Stimulated activated CD4-positive, alpha-beta T cell treated with anti-CD3 and anti-CD28 coated beads, Interleukin-12 subunit alpha, Interleukin-12 subunit beta, amount 100 ng/mL, for 24 hours (primary cell): ENCODE measurements at regions not wholly inside any gene's neighbourhood (a gene's known extent, or its start where the extent isn't known, plus 50 kb on each side); places are given as distances from the start of the nearest gene placed in this dataset.

ENCODE experiments used
- DNase-seq, 2 experiments: peaks; one replicate each; pipeline ENCODE4 v3.0.0-alpha.2; 2020; ENCODE audit warnings: low read depth in 2 of 2

GRCh38 chr1:93744299-93744988 lies 62.8 kb upstream of the BCAR3 start:
- DNase-seq: no peak

GRCh38 chr1:93743465-93743864 lies 61.8 kb upstream of the BCAR3 start:
- DNase-seq: no peak

- DNase-seq: no peak
Observed at GRCh38 chr1:93740601-93741031, 59.0 kb upstream of the BCAR3 start.

GRCh38 chr1:93740157-93740556 lies 58.5 kb upstream of the BCAR3 start:
- no peak for DNase-seq

- DNase-seq: no peak
Observed at GRCh38 chr1:93739472-93739871, 57.8 kb upstream of the BCAR3 start.

GRCh38 chr1:93738926-93739325 lies 57.3 kb upstream of the BCAR3 start:
- DNase-seq: no peak

GRCh38 chr1:93738075-93738622 lies 56.5 kb upstream of the BCAR3 start:
- DNase-seq: no peak

GRCh38 chr1:93735722-93736121 lies 54.1 kb upstream of the BCAR3 start:
- no peak for DNase-seq

- no peak for DNase-seq
Observed at GRCh38 chr1:93734999-93735398, 53.4 kb upstream of the BCAR3 start.

GRCh38 chr1:93733340-93733739 lies 51.7 kb upstream of the BCAR3 start:
- DNase-seq: no peak

GRCh38 chr1:93732514-93732913 lies 50.9 kb upstream of the BCAR3 start:
- DNase-seq: no peak
